H9 (cell line): ENCODE measurements at regions not wholly inside any gene's neighbourhood (a gene's known extent, or its start where the extent isn't known, plus 50 kb on each side); places are given as distances from the start of the nearest gene placed in this dataset.

Experiments
- DNase-seq: peaks from one replicate; pipeline ENCODE4 v3.0.0-alpha.2; 2017
- H2AFZ ChIP-seq: one replicate; pipeline ENCODE4 v1.6.1; 2013; ENCODE audit warnings: mild to moderate bottlenecking, low read length, control low read depth, moderate library complexity
- H2AK5ac ChIP-seq: 2 replicates; pipeline ENCODE4 v1.6.1; 2013; ENCODE audit warnings: low read length, control low read depth, mixed read lengths; ENCODE audit not compliant: insufficient read length
- H2BK120ac ChIP-seq: one replicate; pipeline ENCODE4 v1.6.1; 2013; ENCODE audit warnings: low read depth, mild to moderate bottlenecking, low read length, control low read depth, inconsistent platforms; ENCODE audit not compliant: poor library complexity, severe bottlenecking
- H2BK12ac ChIP-seq: 2 replicates; pipeline ENCODE4 v1.6.1; 2013; ENCODE audit warnings: low read length, control low read depth, mixed read lengths, low read depth; ENCODE audit not compliant: insufficient read length
- H2BK15ac ChIP-seq: 2 replicates; pipeline ENCODE4 v1.6.1; 2013; ENCODE audit warnings: low read depth, low read length, control low read depth
- H2BK20ac ChIP-seq: one replicate; pipeline ENCODE4 v1.6.1; 2013; ENCODE audit warnings: low read depth, mild to moderate bottlenecking, low read length, control low read depth, inconsistent platforms; ENCODE audit not compliant: poor library complexity, severe bottlenecking
- H2BK5ac ChIP-seq: 2 replicates; pipeline ENCODE4 v1.6.1; 2013; ENCODE audit warnings: low read length, control low read depth, mixed read lengths; ENCODE audit not compliant: insufficient read length
- H3K14ac ChIP-seq: 2 replicates; pipeline ENCODE4 v1.6.1; 2013; ENCODE audit warnings: low read length, control low read depth; ENCODE audit not compliant: insufficient read depth
- H3K18ac ChIP-seq: 2 replicates; pipeline ENCODE4 v1.6.1; 2013; ENCODE audit warnings: low read depth, mild to moderate bottlenecking, mixed read lengths, low read length, control low read depth; ENCODE audit not compliant: insufficient read length
- H3K23ac ChIP-seq: 2 replicates; pipeline ENCODE4 v1.6.1; 2013; ENCODE audit warnings: low read length, control low read depth, mixed read lengths, low read depth; ENCODE audit not compliant: insufficient read length
- H3K23me2 ChIP-seq: 2 replicates; pipeline ENCODE4 v1.6.1; 2013; ENCODE audit warnings: low read depth, mild to moderate bottlenecking, mixed read lengths, low read length, control low read depth; ENCODE audit not compliant: insufficient read length, poor library complexity, severe bottlenecking
- H3K27ac ChIP-seq: 2 replicates; pipeline ENCODE4 v1.5.1; 2013; ENCODE audit warnings: low read length, control low read depth, mixed read lengths, low read depth; ENCODE audit not compliant: insufficient read length
- H3K27me3 ChIP-seq: 2 replicates; pipeline ENCODE4 v1.6.1; 2013; ENCODE audit warnings: low read length, control low read depth, inconsistent platforms; ENCODE audit not compliant: insufficient read depth
- H3K4ac ChIP-seq: 2 replicates; pipeline ENCODE4 v1.6.1; 2013; ENCODE audit warnings: low read depth, mild to moderate bottlenecking, control low read depth, inconsistent platforms, low read length, moderate library complexity
- H3K4me1 ChIP-seq: 2 replicates; pipeline ENCODE4 v1.6.1; 2013; ENCODE audit warnings: low read length, control low read depth, inconsistent platforms; ENCODE audit not compliant: insufficient read depth
- H3K4me2 ChIP-seq: 2 replicates; pipeline ENCODE4 v1.6.1; 2013; ENCODE audit warnings: low read length, control low read depth, mixed read lengths; ENCODE audit not compliant: insufficient read length, insufficient read depth
- H3K56ac ChIP-seq: 2 replicates; pipeline ENCODE4 v1.6.1; 2013; ENCODE audit warnings: low read depth, mild to moderate bottlenecking, mixed read lengths, low read length, control low read depth; ENCODE audit not compliant: insufficient read length
- H3K79me1 ChIP-seq: 2 replicates; pipeline ENCODE4 v1.6.1; 2013; ENCODE audit warnings: low read depth, mild to moderate bottlenecking, moderate library complexity, low read length, control low read depth, inconsistent platforms; ENCODE audit not compliant: insufficient read depth, poor library complexity, severe bottlenecking
- H3K79me2 ChIP-seq: 2 replicates; pipeline ENCODE4 v1.6.1; 2013; ENCODE audit warnings: low read length, control low read depth, inconsistent platforms; ENCODE audit not compliant: insufficient read depth
- H3K9ac ChIP-seq: 2 replicates; pipeline ENCODE4 v1.6.1; 2013; ENCODE audit warnings: low read length, control low read depth, mixed read lengths; ENCODE audit not compliant: insufficient read length; ENCODE audit errors: extremely low read depth
- H3K9me3 ChIP-seq: one replicate; pipeline ENCODE4 v1.6.1; 2013; ENCODE audit warnings: low read depth, low read length, inconsistent platforms; ENCODE audit not compliant: control insufficient read depth
- H3T11ph ChIP-seq: one replicate; pipeline ENCODE4 v1.6.1; 2013; ENCODE audit warnings: mild to moderate bottlenecking, low read length, control low read depth, inconsistent platforms
- H4K20me1 ChIP-seq: one replicate; pipeline ENCODE4 v1.6.1; 2013; ENCODE audit not compliant: control insufficient read depth, insufficient read length, insufficient read depth
- H4K5ac ChIP-seq: 2 replicates; pipeline ENCODE4 v1.6.1; 2013; ENCODE audit warnings: low read depth, mild to moderate bottlenecking, mixed read lengths, low read length, control low read depth; ENCODE audit not compliant: insufficient read length
- H4K8ac ChIP-seq: replicated peaks from 2 replicates; pipeline ENCODE4 v1.6.1; 2013; ENCODE audit warnings: low read length, control low read depth, mixed read lengths, low read depth; ENCODE audit not compliant: insufficient read length
- H4K91ac ChIP-seq: 2 replicates; pipeline ENCODE4 v1.6.1; 2013; ENCODE audit warnings: low read depth, mild to moderate bottlenecking, moderate library complexity, mixed read lengths, low read length, control low read depth; ENCODE audit not compliant: insufficient read length
- H3K27ac Mint-ChIP-seq, 3 experiments: 2 replicates in 2 of 3; 3 replicates in 1 of 3; pipeline ENCODE4 v1.8.0; 2020 to 2021; ENCODE audit warnings: mixed read lengths in 3 of 3, mild to moderate bottlenecking in 1 of 3, moderate library complexity in 1 of 3
- H3K27me3 Mint-ChIP-seq: 2 replicates; pipeline ENCODE4 v1.8.0; 2021; ENCODE audit warnings: low read depth, mild to moderate bottlenecking, moderate library complexity, mixed read lengths
- H3K36me3 Mint-ChIP-seq, 3 experiments: 2 replicates in 2 of 3; 3 replicates in 1 of 3; pipeline ENCODE4 v1.8.0; 2020 to 2021; ENCODE audit warnings: low read depth in 3 of 3, mixed read lengths in 3 of 3; ENCODE audit not compliant: insufficient read depth in 1 of 3
- H3K4me1 Mint-ChIP-seq, 2 experiments: 2 replicates each; pipeline ENCODE4 v1.8.0; 2020; ENCODE audit warnings: mixed read lengths in 2 of 2
- H3K4me3 Mint-ChIP-seq, 2 experiments: 2 replicates in 1 of 2; 3 replicates in 1 of 2; pipeline ENCODE4 v1.8.0; 2020 to 2021; ENCODE audit warnings: mild to moderate bottlenecking in 2 of 2, mixed read lengths in 2 of 2, moderate library complexity in 1 of 2
- H3K9me3 Mint-ChIP-seq, 2 experiments: 2 replicates in 1 of 2; 3 replicates in 1 of 2; pipeline ENCODE4 v1.8.0; 2020; ENCODE audit warnings: mild to moderate bottlenecking in 2 of 2, mixed read lengths in 2 of 2, moderate library complexity in 1 of 2
- TF ChIP-seq, protein P1 (sequence below): fragments of 200-600 bp; sonication (generic); conservative IDR thresholded peaks from 3 replicates; pipeline ENCODE4 v1.8.0; 2021; ENCODE audit warnings: antibody characterized with exemption, mild to moderate bottlenecking

DNA sequence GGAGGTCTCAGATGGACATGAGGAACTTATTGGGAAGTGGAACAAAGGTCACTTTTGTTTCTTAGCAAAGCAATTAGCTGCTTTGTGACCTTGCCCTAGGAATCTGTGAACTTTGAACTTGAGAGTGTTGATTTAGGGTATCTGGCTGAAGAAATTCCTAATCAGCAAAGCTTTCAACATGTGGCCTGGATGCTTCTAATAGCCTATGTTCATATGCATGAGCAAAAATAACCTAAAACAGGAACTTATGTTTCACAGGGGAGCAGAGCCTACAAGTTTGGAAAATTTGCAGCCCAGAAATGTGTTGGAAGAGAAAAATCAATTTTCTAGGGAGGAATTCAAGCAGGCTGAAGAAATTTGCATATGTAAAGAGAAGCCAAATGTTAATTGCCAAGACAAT lies 405.8 kb upstream of the SALL3 start:
- Histone ChIP-seq H4K5ac (no peak overlapping the region), H2BK15ac (no peak overlapping the region), H3K9me3 (peaks cover 14% of the 10 kb centered on the region), H3K27ac (no peak overlapping the region), H3K14ac (no peak overlapping the region), H4K20me1 (no peaks in the 10 kb centered on the region), H3K56ac (no peak overlapping the region), H2AK5ac (no peak overlapping the region), H3K23ac (no peak overlapping the region), H3K4me1 (no peaks in the 10 kb centered on the region), H3K27me3 (no peaks in the 10 kb centered on the region), H2BK12ac (no peak overlapping the region), H3K18ac (no peak overlapping the region), H3T11ph (no peak overlapping the region), H4K91ac (no peak overlapping the region), H3K9ac (no peak overlapping the region), H2AFZ (no peak overlapping the region), H3K4me2 (no peak overlapping the region), H3K23me2 (no peaks in the 10 kb centered on the region), H3K79me2 (no peaks in the 10 kb centered on the region), H2BK20ac (no peak overlapping the region), H3K4ac (no peak overlapping the region), H4K8ac (no peak overlapping the region), H2BK5ac (no peak overlapping the region), H3K79me1 (no peaks in the 10 kb centered on the region), H2BK120ac (no peak overlapping the region)
- Mint-ChIP-seq H3K27me3 (peaks cover 4% of the 10 kb centered on the region; the same call in 1 of the 2 replicates), H3K27ac (no peak overlapping the region), H3K4me1 (no peaks in the 10 kb centered on the region; a peak in 2 of 4 replicates), H3K36me3 (peaks cover 27 to 31% (median 28%) of the 10 kb centered on the region in 3 experiments), H3K9me3 (peaks cover 45 to 60% of the 10 kb centered on the region in 2 experiments), H3K4me3 (no peak overlapping the region)
- TF ChIP-seq, protein P1, sequence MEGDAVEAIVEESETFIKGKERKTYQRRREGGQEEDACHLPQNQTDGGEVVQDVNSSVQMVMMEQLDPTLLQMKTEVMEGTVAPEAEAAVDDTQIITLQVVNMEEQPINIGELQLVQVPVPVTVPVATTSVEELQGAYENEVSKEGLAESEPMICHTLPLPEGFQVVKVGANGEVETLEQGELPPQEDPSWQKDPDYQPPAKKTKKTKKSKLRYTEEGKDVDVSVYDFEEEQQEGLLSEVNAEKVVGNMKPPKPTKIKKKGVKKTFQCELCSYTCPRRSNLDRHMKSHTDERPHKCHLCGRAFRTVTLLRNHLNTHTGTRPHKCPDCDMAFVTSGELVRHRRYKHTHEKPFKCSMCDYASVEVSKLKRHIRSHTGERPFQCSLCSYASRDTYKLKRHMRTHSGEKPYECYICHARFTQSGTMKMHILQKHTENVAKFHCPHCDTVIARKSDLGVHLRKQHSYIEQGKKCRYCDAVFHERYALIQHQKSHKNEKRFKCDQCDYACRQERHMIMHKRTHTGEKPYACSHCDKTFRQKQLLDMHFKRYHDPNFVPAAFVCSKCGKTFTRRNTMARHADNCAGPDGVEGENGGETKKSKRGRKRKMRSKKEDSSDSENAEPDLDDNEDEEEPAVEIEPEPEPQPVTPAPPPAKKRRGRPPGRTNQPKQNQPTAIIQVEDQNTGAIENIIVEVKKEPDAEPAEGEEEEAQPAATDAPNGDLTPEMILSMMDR = no peak
- DNase-seq = no peak
